H1 (cell line): ENCODE measurements at regions not wholly inside any gene's neighbourhood (a gene's known extent, or its start where the extent isn't known, plus 50 kb on each side); places are given as distances from the start of the nearest gene placed in this dataset.

Experiments
- CHD1 ChIP-seq: IDR thresholded peaks from 2 replicates; pipeline ENCODE4 v1.6.1; 2012; ENCODE audit warnings: low read depth, low read length, improper control_type of control experiment
- EP300 ChIP-seq, 2 experiments: IDR thresholded peaks; 1 replicate in 1 of 2; 2 replicates in 1 of 2; pipeline ENCODE4 v1.6.1; 2011 to 2012; ENCODE audit warnings: low read depth in 2 of 2, low read length in 2 of 2, mild to moderate bottlenecking in 2 of 2, borderline replicate concordance in 1 of 2, inconsistent platforms in 1 of 2, moderate library complexity in 1 of 2
- TEAD4 ChIP-seq: IDR thresholded peaks from 2 replicates; pipeline ENCODE4 v1.6.1; 2012; ENCODE audit warnings: low read depth, low read length, inconsistent platforms, mixed read lengths
- TF ChIP-seq, protein P1 (sequence below): IDR thresholded peaks from 2 replicates; pipeline ENCODE4 v1.6.1; 2012; ENCODE audit warnings: low read length, inconsistent platforms

DNA sequence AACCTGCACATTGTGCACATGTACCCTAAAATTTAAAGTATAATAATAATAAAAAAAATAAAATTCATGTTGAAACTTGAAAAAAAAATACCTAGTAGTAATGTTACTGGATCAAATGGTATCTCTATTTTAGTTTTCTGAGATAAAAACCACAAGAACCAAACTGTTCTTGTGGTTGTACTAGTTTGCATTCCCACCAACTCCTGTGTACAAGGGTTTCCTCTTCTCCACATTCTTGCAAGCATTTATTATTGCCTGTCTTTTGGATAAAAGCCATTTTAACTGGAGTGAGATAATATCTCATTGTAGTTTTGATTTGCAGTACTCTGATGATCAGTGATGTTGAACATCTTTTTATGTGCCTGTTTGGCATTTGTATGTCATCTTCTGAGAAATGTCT lies 177.7 kb downstream of the KIF20B start (continued):
- TF ChIP-seq TEAD4: no peak
- TF ChIP-seq, protein P1, sequence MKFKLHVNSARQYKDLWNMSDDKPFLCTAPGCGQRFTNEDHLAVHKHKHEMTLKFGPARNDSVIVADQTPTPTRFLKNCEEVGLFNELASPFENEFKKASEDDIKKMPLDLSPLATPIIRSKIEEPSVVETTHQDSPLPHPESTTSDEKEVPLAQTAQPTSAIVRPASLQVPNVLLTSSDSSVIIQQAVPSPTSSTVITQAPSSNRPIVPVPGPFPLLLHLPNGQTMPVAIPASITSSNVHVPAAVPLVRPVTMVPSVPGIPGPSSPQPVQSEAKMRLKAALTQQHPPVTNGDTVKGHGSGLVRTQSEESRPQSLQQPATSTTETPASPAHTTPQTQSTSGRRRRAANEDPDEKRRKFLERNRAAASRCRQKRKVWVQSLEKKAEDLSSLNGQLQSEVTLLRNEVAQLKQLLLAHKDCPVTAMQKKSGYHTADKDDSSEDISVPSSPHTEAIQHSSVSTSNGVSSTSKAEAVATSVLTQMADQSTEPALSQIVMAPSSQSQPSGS: no peak
- TF ChIP-seq CHD1: no peak
- TF ChIP-seq EP300 (IDR thresholded peaks at IDR 0.05; ENCODE audit: borderline replicate concordance in 1 of 2, low read depth in 2 of 2, low read length in 2 of 2): no peak
